ENCODE measurements at regions not wholly inside any gene's neighbourhood (a gene's known extent, or its start where the extent isn't known, plus 50 kb on each side); places are given as distances from the start of the nearest gene placed in this dataset.

DNA sequence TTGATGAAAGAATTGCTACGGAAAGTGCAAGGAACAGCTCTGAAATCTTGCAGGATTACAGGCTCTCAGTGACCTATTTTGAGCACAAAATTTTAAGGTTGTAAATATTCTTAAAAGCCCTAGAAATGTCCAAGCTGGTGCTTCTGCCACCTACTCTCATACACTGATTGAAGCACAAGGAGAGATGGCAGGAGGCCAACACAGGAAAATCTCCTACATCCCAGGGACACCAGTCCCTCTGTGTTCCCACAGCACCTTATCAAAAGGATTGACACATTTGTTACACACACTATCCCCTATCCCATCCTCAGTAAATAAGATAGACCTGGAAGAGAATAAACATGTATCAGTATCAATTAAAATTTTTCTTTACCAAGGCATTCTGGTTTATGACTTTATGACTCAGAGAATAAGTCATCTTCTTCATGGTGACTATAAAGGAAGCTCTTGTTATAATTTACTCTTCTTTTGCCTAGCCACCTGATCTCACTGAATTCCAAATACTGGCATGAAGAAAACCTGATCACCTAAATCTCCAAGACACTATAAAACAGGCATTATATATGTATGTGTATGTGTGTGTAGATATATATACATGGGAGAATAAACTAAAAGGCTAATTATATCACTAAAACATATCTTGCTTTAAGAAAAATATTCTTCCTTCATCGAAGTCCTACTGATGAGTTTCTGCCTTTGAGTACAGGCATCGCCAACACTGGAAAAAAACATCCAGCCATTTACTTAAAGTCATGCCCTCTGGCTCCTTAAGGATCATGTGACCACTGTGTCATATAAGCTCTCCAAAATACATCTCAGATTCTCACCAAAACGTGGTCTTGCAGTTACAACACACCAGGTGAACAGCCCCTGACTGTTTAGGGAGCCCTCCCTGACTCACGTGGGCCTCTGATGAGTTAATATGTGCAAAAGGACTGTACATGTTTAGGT, 208.1 kb upstream of the NR2F2 start (continued):
- TF ChIP-seq PHF8 (conservative IDR thresholded peaks at IDR 0.05; ENCODE audit: low read depth, low read length) = no peak
- TF ChIP-seq POLR2AphosphoS5 (IDR thresholded peaks at IDR 0.05; ENCODE audit: low read depth, low read length) = no peak
- no peak for TF ChIP-seq CEBPB (IDR thresholded peaks at IDR 0.05; ENCODE audit: low read depth, low read length)
- TF ChIP-seq, protein P1, sequence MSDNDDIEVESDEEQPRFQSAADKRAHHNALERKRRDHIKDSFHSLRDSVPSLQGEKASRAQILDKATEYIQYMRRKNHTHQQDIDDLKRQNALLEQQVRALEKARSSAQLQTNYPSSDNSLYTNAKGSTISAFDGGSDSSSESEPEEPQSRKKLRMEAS (IDR thresholded peaks at IDR 0.05) = no peak
- no peak for TF ChIP-seq CHD1 (IDR thresholded peaks at IDR 0.05; ENCODE audit: low read depth, low read length)
- TF ChIP-seq KDM1A (IDR thresholded peaks at IDR 0.05; ENCODE audit: borderline replicate concordance, low read length) = no peak
- no peak for TF ChIP-seq MAFK (IDR thresholded peaks at IDR 0.05; ENCODE audit: low read depth, low read length)
- no peak for TF ChIP-seq RXRA (IDR thresholded peaks at IDR 0.05; ENCODE audit: insufficient read depth, low read depth, low read length)
- no peak for TF ChIP-seq NANOG (IDR thresholded peaks at IDR 0.05; ENCODE audit: insufficient read depth, low read depth, low read length, poor library complexity, severe bottlenecking)
- no peak for TF ChIP-seq POU5F1 (IDR thresholded peaks at IDR 0.05; ENCODE audit: low read depth, low read length)

All from H1 (cell line).